PC-3 (cell line): ENCODE measurements at regions not wholly inside any gene's neighbourhood (a gene's known extent, or its start where the extent isn't known, plus 50 kb on each side); places are given as distances from the start of the nearest gene placed in this dataset.

Source experiments
- CTCF ChIP-seq: fragments of 300-600 bp; sonication (generic); conservative IDR thresholded peaks from 2 replicates; pipeline ENCODE4 v1.5.1; 2017; ENCODE audit warnings: antibody characterized with exemption, low read depth, mild to moderate bottlenecking, low read length
- EZH2 ChIP-seq: fragments of 300-600 bp; sonication (generic); IDR thresholded peaks from one replicate; pipeline ENCODE4 v1.6.1; 2017; ENCODE audit warnings: antibody characterized with exemption, mild to moderate bottlenecking, low read length; ENCODE audit not compliant: unreplicated experiment
- EZH2phosphoT487 ChIP-seq: fragments of 300-600 bp; sonication (generic); IDR thresholded peaks from 2 replicates; pipeline ENCODE4 v1.6.1; 2018; ENCODE audit warnings: mild to moderate bottlenecking, antibody characterized with exemption, low read length, borderline replicate concordance

GRCh38 chr13:19266979-19267378 is 85.4 kb upstream of the TUBA3C start:
- TF ChIP-seq EZH2 = no peak
- TF ChIP-seq CTCF = no peak
- no peak for TF ChIP-seq EZH2phosphoT487
